Tibial artery (tissue), 4 donors: ENCODE measurements at regions not wholly inside any gene's neighbourhood (a gene's known extent, or its start where the extent isn't known, plus 50 kb on each side); places are given as distances from the start of the nearest gene placed in this dataset.

Experiments
- DNase-seq, 2 donors: peaks; one replicate each; pipeline ENCODE4 v3.0.0-alpha.2; 2019
- H3K27ac ChIP-seq, 2 donors: fragments of 200-600 bp; sonication (generic) in 1 of 2; 1 replicate in 1 of 2; 2 replicates in 1 of 2; pipeline ENCODE4 v1.5.1; 2018 to 2019; ENCODE audit warnings: mild to moderate bottlenecking in 1 of 2
- H3K27me3 ChIP-seq, 2 donors: fragments of 200-600 bp; sonication (generic) in 1 of 2; one replicate each; pipeline versions ENCODE4 v1.5.1 to v1.6.0; 2016 to 2019
- H3K36me3 ChIP-seq, 3 donors: fragments of 200-600 bp; sonication (generic) in 2 of 3; one replicate each; pipeline ENCODE4 v1.5.1; 2016 to 2019; ENCODE audit warnings: mild to moderate bottlenecking in 2 of 3
- H3K4me1 ChIP-seq, 4 donors: fragments of 200-600 bp; sonication (generic) in 2 of 4; 1 replicate in 3 of 4; 2 replicates in 1 of 4; pipeline ENCODE4 v1.5.1; 2016 to 2019
- H3K4me3 ChIP-seq, 2 donors: fragments of 200-600 bp; sonication (generic) in 1 of 2; 1 replicate in 1 of 2; 2 replicates in 1 of 2; pipeline ENCODE4 v1.5.1; 2018 to 2019; ENCODE audit warnings: mild to moderate bottlenecking in 2 of 2
- H3K9me3 ChIP-seq, 3 donors: fragments of 200-600 bp; sonication (generic) in 1 of 3; one replicate each; pipeline ENCODE4 v1.5.1; 2016 to 2019
- CTCF ChIP-seq, 2 experiments: fragments of 200-600 bp in 1 of 2; fragments of 450-650 bp in 1 of 2; IDR thresholded peaks; one replicate each; pipeline ENCODE4 v1.5.1; 2017 to 2019; ENCODE audit warnings: antibody characterized with exemption in 2 of 2, mild to moderate bottlenecking in 1 of 2, moderate library complexity in 1 of 2
- intact Hi-C: fragments of 100-400 bp; cut with DNase I; formaldehyde crosslinking; loops from one replicate; pipeline ENCODE4 v1.15.0; 2023; ENCODE audit warnings: low total_unique reads

- no peak for DNase-seq
- no peak for TF ChIP-seq CTCF (IDR thresholded peaks at IDR 0.05)
- Histone ChIP-seq H3K27me3 (no peaks in the 10 kb centered on the region), H3K4me1 (no peaks in the 10 kb centered on the region), H3K36me3 (no peaks in the 10 kb centered on the region), H3K9me3 (no peaks in the 10 kb centered on the region), H3K4me3 (no peak overlapping the region), H3K27ac (no peak overlapping the region)
- intact Hi-C loops: no loop called here
Measured at GRCh38 chr4:64774626-64775025, 365.4 kb upstream of the TECRL start.

- H3K9me3 ChIP-seq: no peaks in the 10 kb centered on the region
- DNase-seq: no peak
- H3K27me3 ChIP-seq: no peaks in the 10 kb centered on the region
- H3K27ac ChIP-seq: no peak overlapping the region
- intact Hi-C loops: no loop called here
- H3K4me3 ChIP-seq: no peak overlapping the region
- H3K4me1 ChIP-seq: no peaks in the 10 kb centered on the region
- TF ChIP-seq CTCF (IDR thresholded peaks at IDR 0.05): no peak
- H3K36me3 ChIP-seq: no peaks in the 10 kb centered on the region
Measured at GRCh38 chr4:64771149-64771548, 361.9 kb upstream of the TECRL start.

GRCh38 chr4:64767547-64767946, 358.3 kb upstream of the TECRL start:
- no peak for DNase-seq
- H3K27me3 ChIP-seq: no peaks in the 10 kb centered on the region
- no peak overlapping the region for H3K27ac ChIP-seq
- H3K4me3 ChIP-seq: no peak overlapping the region
- intact Hi-C loops: no loop called here
- no peaks in the 10 kb centered on the region for H3K4me1 ChIP-seq
- TF ChIP-seq CTCF (IDR thresholded peaks at IDR 0.05): no peak
- no peaks in the 10 kb centered on the region for H3K9me3 ChIP-seq
- H3K36me3 ChIP-seq: no peaks in the 10 kb centered on the region

- no peak overlapping the region for H3K4me3 ChIP-seq
- H3K4me1 ChIP-seq: no peaks in the 10 kb centered on the region
- TF ChIP-seq CTCF (IDR thresholded peaks at IDR 0.05): no peak
- no peaks in the 10 kb centered on the region for H3K9me3 ChIP-seq
- intact Hi-C loops: no loop called here
- H3K36me3 ChIP-seq: no peaks in the 10 kb centered on the region
- no peak for DNase-seq
- H3K27me3 ChIP-seq: no peaks in the 10 kb centered on the region
- H3K27ac ChIP-seq: no peak overlapping the region
Measured at GRCh38 chr4:64766565-64766964, 357.3 kb upstream of the TECRL start.

- Histone ChIP-seq H3K27me3 (no peaks in the 10 kb centered on the region), H3K27ac (no peak overlapping the region), H3K4me3 (no peak overlapping the region), H3K36me3 (no peaks in the 10 kb centered on the region), H3K4me1 (no peaks in the 10 kb centered on the region), H3K9me3 (no peaks in the 10 kb centered on the region)
- intact Hi-C loops: no loop called here
- no peak for DNase-seq
- no peak for TF ChIP-seq CTCF (IDR thresholded peaks at IDR 0.05)
Measured at GRCh38 chr4:64756016-64756415, 346.8 kb upstream of the TECRL start.
